NK-92 (cell line): ENCODE measurements at regions not wholly inside any gene's neighbourhood (a gene's known extent, or its start where the extent isn't known, plus 50 kb on each side); places are given as distances from the start of the nearest gene placed in this dataset.

Experiments
- DNase-seq: peaks from one replicate; lab custom pipeline; 2025; ENCODE audit not compliant: unreplicated experiment; lab: John Stamatoyannopoulos, UW

DNA sequence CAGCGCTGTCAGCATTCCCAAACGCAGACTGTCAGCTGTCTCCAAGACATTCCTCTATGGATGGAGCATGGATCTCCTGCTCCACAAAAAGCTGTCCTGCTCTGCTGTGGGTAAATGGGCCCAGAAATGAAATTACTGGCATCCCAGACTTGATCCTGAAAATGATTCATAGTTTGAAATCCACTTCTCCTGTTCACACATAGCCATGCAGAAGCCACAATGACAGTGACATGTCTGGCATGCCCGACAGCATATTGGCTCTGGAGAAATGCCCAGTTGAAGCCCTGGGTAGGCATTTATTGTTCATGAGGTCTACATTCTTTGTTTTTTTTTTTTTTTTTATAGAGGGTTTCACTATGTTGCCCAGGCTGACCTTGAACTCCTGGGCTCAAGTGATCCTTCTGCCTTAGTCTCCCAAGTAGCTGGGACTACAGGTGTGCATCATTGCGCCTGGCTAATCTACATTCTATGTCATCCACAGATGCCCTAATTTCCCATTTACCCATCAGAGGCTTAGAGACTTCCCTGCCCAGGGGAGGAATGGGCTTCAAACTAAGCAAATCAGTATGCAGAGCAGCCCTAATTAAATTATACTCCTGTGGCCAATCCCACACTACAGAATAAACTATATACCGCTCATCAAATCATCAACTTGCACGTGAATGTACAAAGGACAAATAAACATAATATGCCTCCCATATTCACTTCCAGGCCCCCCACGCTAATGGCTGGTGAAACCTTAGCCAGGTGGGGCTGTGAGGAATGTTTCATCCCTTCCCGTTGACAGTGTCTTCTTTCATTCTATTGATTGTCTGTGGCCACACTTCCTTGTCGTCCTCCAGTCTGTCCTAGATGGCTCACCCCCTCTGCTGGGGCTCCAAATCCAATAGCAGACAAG lies 61.8 kb upstream of the EEPD1 start:
- DNase-seq: no peak

DNA sequence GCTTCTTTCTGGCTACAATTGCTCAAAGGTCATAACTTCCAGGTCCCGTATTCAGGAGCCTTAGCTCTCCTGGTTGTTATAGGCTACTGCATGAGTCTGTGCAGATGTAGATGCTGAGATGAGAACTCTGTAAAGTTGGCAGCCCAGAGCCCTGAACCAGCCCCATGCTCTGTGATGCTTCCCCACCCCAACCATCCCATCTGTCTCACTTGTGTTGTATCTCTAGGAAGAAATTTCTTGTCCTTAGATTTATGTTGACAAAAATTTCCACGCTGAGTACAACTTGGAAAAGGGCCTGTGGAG lies 61.2 kb upstream of the EEPD1 start:
- no peak for DNase-seq

DNA sequence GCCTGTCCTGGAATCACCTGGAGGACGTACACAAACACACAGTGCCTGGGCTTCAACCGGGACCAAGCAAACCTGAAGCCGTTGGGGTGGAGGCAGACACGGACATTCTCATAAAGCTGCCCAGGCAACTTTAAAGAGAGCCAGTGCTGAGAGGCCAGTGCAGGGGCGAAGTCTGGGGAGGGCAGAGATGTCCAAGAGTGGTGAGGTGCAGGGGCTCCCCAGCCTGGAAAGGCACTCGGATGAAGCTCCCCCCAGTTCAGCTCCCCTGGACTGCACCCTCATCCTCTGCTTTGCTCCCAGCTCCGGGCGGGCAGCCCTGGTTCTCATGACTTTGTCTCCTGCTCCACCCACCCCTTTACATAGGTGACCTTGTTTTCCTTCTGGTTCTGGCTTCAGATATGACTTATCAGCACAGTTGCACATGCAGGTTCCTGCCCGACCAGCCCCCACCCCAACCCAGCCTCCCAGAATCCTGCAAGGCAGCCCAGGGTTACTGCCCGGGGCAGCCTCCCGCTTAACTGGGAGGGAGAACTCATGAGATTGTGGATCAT lies 60.8 kb upstream of the EEPD1 start:
- DNase-seq: no peak

- no peak for DNase-seq
These were observed 56.5 kb upstream of the EEPD1 start for GRCh38 chr7:36096460-36097095.

GRCh38 chr7:36098096-36098495 lies 55.0 kb upstream of the EEPD1 start:
- no peak for DNase-seq

DNA sequence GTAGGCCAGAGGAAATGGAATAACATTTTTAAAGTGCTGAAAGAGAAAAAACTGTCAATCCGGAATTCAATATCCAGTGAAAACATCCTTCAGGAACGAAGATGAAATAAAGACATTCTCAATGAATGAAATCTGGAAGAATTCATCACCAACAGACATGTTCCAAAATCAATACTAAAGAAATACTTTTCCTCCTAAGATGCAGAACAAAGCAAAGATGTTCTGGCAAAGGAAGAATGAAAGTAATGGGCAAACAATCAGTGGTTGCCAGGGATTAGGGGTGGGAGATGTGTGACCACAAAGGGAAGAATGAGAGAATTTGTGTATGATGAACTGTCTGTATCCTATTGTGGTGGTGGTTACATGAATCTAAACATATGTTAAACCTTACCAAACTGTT lies 52.8 kb upstream of the EEPD1 start:
- DNase-seq: no peak

- DNase-seq: no peak
These were observed 52.4 kb upstream of the EEPD1 start for GRCh38 chr7:36100634-36101033.
